HUES64 (cell line): ENCODE measurements at regions not wholly inside any gene's neighbourhood (a gene's known extent, or its start where the extent isn't known, plus 50 kb on each side); places are given as distances from the start of the nearest gene placed in this dataset.

Experiments
- H3K27ac ChIP-seq: 2 replicates; pipeline ENCODE4 v1.7.0; 2013; ENCODE audit warnings: low read depth, low read length, inconsistent platforms
- H3K27me3 ChIP-seq: 2 replicates; pipeline ENCODE4 v1.6.1; 2013; ENCODE audit warnings: mild to moderate bottlenecking, low read length; ENCODE audit not compliant: insufficient read depth
- H3K36me3 ChIP-seq: 2 replicates; pipeline ENCODE4 v1.6.1; 2013; ENCODE audit warnings: mild to moderate bottlenecking, low read length; ENCODE audit not compliant: insufficient read depth
- H3K4me1 ChIP-seq: 2 replicates; pipeline ENCODE4 v1.6.1; 2013; ENCODE audit warnings: mild to moderate bottlenecking, low read length, moderate library complexity; ENCODE audit not compliant: insufficient read depth
- H3K4me3 ChIP-seq: 2 replicates; pipeline ENCODE4 v1.5.1; 2013; ENCODE audit warnings: mild to moderate bottlenecking, low read length, moderate library complexity
- H3K9ac ChIP-seq: 2 replicates; pipeline ENCODE4 v1.6.1; 2013; ENCODE audit warnings: mild to moderate bottlenecking, low read depth, low read length
- H3K9me3 ChIP-seq: 2 replicates; pipeline ENCODE4 v1.6.1; 2013; ENCODE audit warnings: low read depth, low read length; ENCODE audit not compliant: insufficient read depth
- WGBS: fragments of 150-250, 120-280 bp; methylation state at CpG from one replicate; pipeline ENCODE4 v1.1.7; 2013; ENCODE audit warnings: missing lambda C conversion rate; 5-methylcytosine and 5-hydroxymethylcytosine counted together

- H3K4me1 ChIP-seq, result no peaks in the 10 kb centered on the region
- H3K9ac ChIP-seq, result no peak overlapping the region
- H3K4me3 ChIP-seq, result no peak overlapping the region
- H3K27ac ChIP-seq, result no peak overlapping the region
- H3K36me3 ChIP-seq, result no peaks in the 10 kb centered on the region
- no peaks in the 10 kb centered on the region for H3K9me3 ChIP-seq
- 94% methylated on average over 4 of the region's 4 CpGs for WGBS
- H3K27me3 ChIP-seq, result no peaks in the 10 kb centered on the region
Measured at GRCh38 chrX:6472652-6473342, 62.1 kb downstream of the VCX3A start.

DNA sequence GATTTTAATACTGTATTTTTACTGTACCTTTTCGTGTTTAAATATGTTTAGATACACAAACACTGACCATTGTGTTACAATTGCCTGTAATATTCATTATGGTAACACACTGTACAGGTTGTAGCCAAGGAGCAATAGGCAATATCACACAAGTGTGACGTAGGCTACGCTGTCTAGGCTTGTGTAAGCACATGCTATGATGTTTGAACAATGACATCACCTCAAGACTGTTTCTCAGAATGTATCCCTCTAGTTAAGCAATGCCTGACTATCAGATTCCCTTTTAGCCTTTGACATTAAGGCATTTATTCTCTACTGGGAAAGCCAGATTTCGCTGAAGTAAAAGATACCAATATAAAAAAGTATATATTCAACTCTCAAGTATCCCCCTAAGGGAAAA lies 66.2 kb downstream of the VCX3A start:
- no peaks in the 10 kb centered on the region for H3K9me3 ChIP-seq
- no peaks in the 10 kb centered on the region for H3K27me3 ChIP-seq
- H3K4me3 ChIP-seq, result no peak overlapping the region
- H3K36me3 ChIP-seq, result no peaks in the 10 kb centered on the region
- WGBS, result 100% methylated on average over 2 of the region's 4 CpGs
- H3K27ac ChIP-seq, result no peak overlapping the region
- no peaks in the 10 kb centered on the region for H3K4me1 ChIP-seq
- no peak overlapping the region for H3K9ac ChIP-seq

GRCh38 chrX:6465756-6466155 lies 69.2 kb downstream of the VCX3A start:
- H3K27ac ChIP-seq, result no peak overlapping the region
- no peaks in the 10 kb centered on the region for H3K36me3 ChIP-seq
- no peak overlapping the region for H3K9ac ChIP-seq
- H3K27me3 ChIP-seq, result no peaks in the 10 kb centered on the region
- no peaks in the 10 kb centered on the region for H3K4me1 ChIP-seq
- H3K9me3 ChIP-seq, result no peaks in the 10 kb centered on the region
- 88% methylated on average over 4 of the region's 4 CpGs for WGBS
- H3K4me3 ChIP-seq, result no peak overlapping the region

DNA sequence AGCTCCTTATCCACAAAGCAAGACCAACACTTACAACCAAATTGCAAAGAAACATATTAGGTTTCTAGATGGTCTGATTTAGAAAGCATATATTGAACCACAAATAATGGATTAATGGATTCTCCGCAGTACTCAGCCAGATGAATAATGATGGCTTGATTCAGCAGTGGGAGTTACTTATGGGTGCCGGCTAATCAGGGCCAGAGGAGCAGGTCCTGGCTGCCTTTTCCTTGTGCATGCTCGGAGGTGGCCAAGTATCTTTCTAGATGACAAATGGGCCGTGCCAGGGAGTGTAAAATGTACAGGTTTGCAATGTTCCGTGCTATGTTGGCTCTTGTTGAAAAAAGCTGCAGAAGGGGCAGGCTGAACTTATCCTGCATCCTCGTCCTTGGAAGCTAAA lies 70.2 kb downstream of the VCX3A start:
- no peak overlapping the region for H3K27ac ChIP-seq

DNA sequence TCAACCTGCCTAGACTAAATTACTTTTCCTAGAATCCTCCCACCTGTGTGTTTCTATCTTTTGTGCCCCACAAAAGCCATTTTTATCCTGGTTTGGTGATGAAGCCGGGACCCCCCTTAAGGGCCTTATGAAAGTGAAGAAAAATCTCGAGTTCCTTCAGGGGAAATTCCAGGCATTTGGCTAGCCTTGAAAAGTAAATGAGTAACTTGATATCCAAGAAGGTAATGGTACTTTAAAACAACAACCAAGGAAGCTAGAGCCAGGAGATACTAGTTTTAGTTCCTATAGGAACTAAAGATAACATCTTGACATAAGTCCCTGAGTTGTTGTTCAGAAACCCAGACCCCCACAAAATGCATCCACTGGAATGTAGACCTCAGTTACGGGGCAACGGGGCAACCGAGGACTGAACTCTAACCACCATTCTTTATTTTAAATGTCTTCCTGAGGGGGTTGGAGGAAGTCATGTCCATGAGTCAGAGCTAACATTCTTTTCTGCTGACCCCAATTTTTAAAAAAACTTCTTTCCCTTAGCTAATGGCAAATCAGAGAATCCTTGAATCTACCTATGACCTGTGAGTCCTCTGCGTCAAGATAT lies 73.9 kb downstream of the VCX3A start:
- 72% methylated on average over 3 of the region's 6 CpGs for WGBS
- Histone ChIP-seq H3K36me3 (no peaks in the 10 kb centered on the region), H3K9me3 (no peaks in the 10 kb centered on the region), H3K4me3 (no peak overlapping the region), H3K27ac (no peak overlapping the region), H3K9ac (no peak overlapping the region), H3K27me3 (no peaks in the 10 kb centered on the region), H3K4me1 (no peaks in the 10 kb centered on the region)

More for the DNA sequence above, 70.2 kb downstream of the VCX3A start:
- WGBS, result 92% methylated on average over 6 of the region's 6 CpGs
- Histone ChIP-seq H3K4me1 (no peaks in the 10 kb centered on the region), H3K9me3 (no peaks in the 10 kb centered on the region), H3K27me3 (no peaks in the 10 kb centered on the region), H3K36me3 (no peaks in the 10 kb centered on the region), H3K4me3 (no peak overlapping the region), H3K9ac (no peak overlapping the region)

GRCh38 chrX:6456196-6456595 lies 78.7 kb downstream of the VCX3A start:
- Histone ChIP-seq H3K27me3 (no peaks in the 10 kb centered on the region), H3K27ac (no peak overlapping the region), H3K4me3 (no peak overlapping the region), H3K4me1 (no peaks in the 10 kb centered on the region), H3K9me3 (no peaks in the 10 kb centered on the region), H3K9ac (no peak overlapping the region), H3K36me3 (no peaks in the 10 kb centered on the region)
- 94% methylated on average over 3 of the region's 6 CpGs for WGBS

- Histone ChIP-seq H3K9ac (no peak overlapping the region), H3K4me3 (no peak overlapping the region), H3K27ac (no peak overlapping the region), H3K9me3 (no peaks in the 10 kb centered on the region), H3K4me1 (no peaks in the 10 kb centered on the region), H3K27me3 (no peaks in the 10 kb centered on the region), H3K36me3 (no peaks in the 10 kb centered on the region)
- WGBS, result 89% methylated on average over 2 of the region's 2 CpGs
Measured at GRCh38 chrX:6449946-6450345, 85.0 kb downstream of the VCX3A start.

DNA sequence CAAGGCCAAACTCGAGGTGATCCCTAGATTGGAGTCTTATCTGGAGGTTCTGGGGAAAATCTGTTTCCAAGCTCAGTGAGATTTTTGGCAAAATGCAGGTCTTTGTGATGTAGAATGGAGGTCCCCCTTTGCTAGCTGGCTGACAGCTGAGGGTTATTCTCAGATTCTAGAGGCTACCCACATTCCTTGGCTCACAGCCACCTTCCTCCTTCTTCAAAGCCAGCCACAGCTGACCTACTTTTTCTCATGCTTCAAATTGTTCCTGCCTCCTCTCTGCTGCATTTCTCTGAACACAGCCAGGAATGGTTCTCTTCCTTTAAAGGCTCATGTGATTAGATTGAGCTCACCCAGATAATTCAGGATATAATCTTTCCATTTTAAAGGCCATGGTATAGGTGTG lies 86.9 kb downstream of the VCX3A start:
- no peaks in the 10 kb centered on the region for H3K36me3 ChIP-seq
- WGBS, result 78% methylated on average over 1 of the region's 1 CpG
- H3K9me3 ChIP-seq, result no peaks in the 10 kb centered on the region
- H3K4me3 ChIP-seq, result no peak overlapping the region
- no peaks in the 10 kb centered on the region for H3K4me1 ChIP-seq
- no peak overlapping the region for H3K27ac ChIP-seq
- H3K9ac ChIP-seq, result no peak overlapping the region
- H3K27me3 ChIP-seq, result no peaks in the 10 kb centered on the region

- Histone ChIP-seq H3K9me3 (no peaks in the 10 kb centered on the region), H3K27me3 (no peaks in the 10 kb centered on the region), H3K4me3 (no peak overlapping the region), H3K4me1 (no peaks in the 10 kb centered on the region), H3K9ac (no peak overlapping the region), H3K36me3 (no peaks in the 10 kb centered on the region), H3K27ac (no peak overlapping the region)
- 87% methylated on average over 4 of the region's 4 CpGs for WGBS
Measured at GRCh38 chrX:6446582-6446981, 88.3 kb downstream of the VCX3A start.

DNA sequence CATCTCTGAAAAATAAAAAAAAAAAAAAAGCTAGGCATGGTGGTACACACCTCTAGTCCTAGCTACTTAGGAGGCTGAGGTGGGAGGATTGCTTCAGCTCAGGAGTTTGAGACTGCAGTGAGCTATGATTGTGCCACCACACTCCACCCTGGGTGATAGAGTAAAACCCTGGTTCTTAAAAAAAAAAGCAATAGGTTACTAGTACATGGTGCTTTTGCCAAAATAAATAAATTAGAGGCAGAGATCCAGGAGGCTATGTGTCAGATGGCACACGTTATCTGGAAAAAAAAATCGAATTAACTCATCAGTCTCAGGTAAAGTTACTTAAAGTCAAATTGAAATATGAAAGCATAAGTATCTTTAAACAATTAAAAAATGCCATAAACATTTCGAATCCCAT lies 94.3 kb downstream of the VCX3A start:
- Histone ChIP-seq H3K4me3 (no peak overlapping the region), H3K27me3 (no peaks in the 10 kb centered on the region), H3K36me3 (no peaks in the 10 kb centered on the region), H3K9ac (no peak overlapping the region), H3K27ac (no peak overlapping the region), H3K4me1 (no peaks in the 10 kb centered on the region), H3K9me3 (no peaks in the 10 kb centered on the region)
- 100% methylated on average over 1 of the region's 3 CpGs for WGBS

DNA sequence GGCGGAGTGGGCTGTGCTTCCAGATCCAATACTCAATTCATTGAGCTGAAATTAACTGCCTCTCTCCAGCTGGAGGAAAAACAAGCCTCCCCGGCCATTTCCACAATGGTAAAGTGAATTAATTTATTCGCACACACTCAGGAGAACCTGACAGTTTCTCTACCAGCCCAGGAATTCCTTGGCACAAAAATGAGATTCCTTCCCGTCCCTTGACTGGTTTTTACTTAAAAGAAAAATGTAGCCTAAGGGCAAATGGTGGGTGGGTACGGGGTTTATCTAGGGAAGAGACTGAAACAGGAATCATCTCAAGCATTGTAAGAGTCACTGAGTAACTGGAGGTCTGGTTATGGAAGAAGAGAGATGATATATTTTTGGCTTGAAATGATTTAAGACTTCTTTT lies 102.7 kb downstream of the VCX3A start:
- Histone ChIP-seq H3K4me3 (no peak overlapping the region), H3K9me3 (no peaks in the 10 kb centered on the region), H3K27me3 (no peaks in the 10 kb centered on the region), H3K4me1 (peaks cover 6% of the 10 kb centered on the region), H3K36me3 (no peaks in the 10 kb centered on the region), H3K9ac (no peak overlapping the region), H3K27ac (no peak overlapping the region)
- 82% methylated on average over 5 of the region's 5 CpGs for whole genome bisulfite sequencing

DNA sequence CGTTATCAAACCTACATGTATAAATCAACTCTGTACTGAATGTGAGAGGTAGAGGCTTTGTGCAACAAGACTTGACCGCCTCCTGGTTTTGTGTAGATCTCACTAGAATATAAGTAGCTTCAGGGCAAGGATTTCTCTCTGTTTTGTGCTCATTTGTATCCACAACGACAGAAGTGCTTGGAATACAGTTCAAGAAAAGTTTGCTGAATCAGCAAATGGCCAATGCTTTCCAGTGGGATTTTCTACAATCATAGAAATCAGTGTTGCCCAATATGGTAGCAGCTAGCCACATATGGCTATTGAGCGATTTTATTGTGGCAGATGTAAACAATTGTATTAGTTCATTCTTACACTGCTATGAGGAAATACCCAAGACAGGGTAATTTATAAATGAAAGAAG lies 127.4 kb downstream of the VCX3A start:
- H3K27me3 ChIP-seq, result no peaks in the 10 kb centered on the region
- no peak overlapping the region for H3K9ac ChIP-seq
- H3K4me3 ChIP-seq, result no peak overlapping the region
- WGBS, result 94% methylated on average over 2 of the region's 4 CpGs
- no peaks in the 10 kb centered on the region for H3K36me3 ChIP-seq
- no peaks in the 10 kb centered on the region for H3K4me1 ChIP-seq
- H3K9me3 ChIP-seq, result no peaks in the 10 kb centered on the region
- no peak overlapping the region for H3K27ac ChIP-seq
